IPS-20b (cell line): ENCODE measurements at regions not wholly inside any gene's neighbourhood (a gene's known extent, or its start where the extent isn't known, plus 50 kb on each side); places are given as distances from the start of the nearest gene placed in this dataset.
"Not testable (repeated sequence)": the region's sequence is repeated elsewhere in the genome, so short reads cannot be mapped to it uniquely, and the experiment has no call there.

ENCODE experiments used
- H3K27ac ChIP-seq: one replicate; pipeline ENCODE4 v1.5.1; 2013; ENCODE audit warnings: low read length
- H3K27me3 ChIP-seq: 2 replicates; pipeline ENCODE4 v1.6.1; 2013; ENCODE audit warnings: mild to moderate bottlenecking, low read length, inconsistent platforms; ENCODE audit not compliant: insufficient read depth
- H3K36me3 ChIP-seq: 2 replicates; pipeline ENCODE4 v1.6.1; 2013; ENCODE audit warnings: low read depth, mild to moderate bottlenecking, inconsistent platforms, low read length, moderate library complexity; ENCODE audit not compliant: insufficient read depth
- H3K4me1 ChIP-seq: 2 replicates; pipeline ENCODE4 v1.6.1; 2013; ENCODE audit warnings: mild to moderate bottlenecking, control low read depth, inconsistent platforms, low read length, moderate library complexity; ENCODE audit not compliant: insufficient read depth
- H3K4me3 ChIP-seq: 2 replicates; pipeline ENCODE4 v1.5.1; 2013; ENCODE audit warnings: mild to moderate bottlenecking, low read length, inconsistent platforms
- H3K9ac ChIP-seq: 2 replicates; pipeline ENCODE4 v1.6.1; 2013; ENCODE audit warnings: low read depth, mild to moderate bottlenecking, inconsistent platforms, low read length, moderate library complexity
- H3K9me3 ChIP-seq: 2 replicates; pipeline ENCODE4 v1.6.1; 2013; ENCODE audit warnings: mild to moderate bottlenecking, low read depth, low read length, inconsistent platforms; ENCODE audit not compliant: insufficient read depth

GRCh38 chr2:215861607-215862350 lies 151.6 kb downstream of the MREG start:
- no peaks in the 10 kb centered on the region for H3K36me3 ChIP-seq
- H3K4me3 ChIP-seq: no peak overlapping the region
- H3K27me3 ChIP-seq: no peaks in the 10 kb centered on the region
- H3K4me1 ChIP-seq: no peaks in the 10 kb centered on the region
- H3K27ac ChIP-seq: no peak overlapping the region
- H3K9ac ChIP-seq: no peak overlapping the region
- H3K9me3 ChIP-seq: no peaks in the 10 kb centered on the region

- Histone ChIP-seq H3K4me3 (no peak overlapping the region), H3K9ac (no peak overlapping the region), H3K27me3 (no peaks in the 10 kb centered on the region), H3K4me1 (no peaks in the 10 kb centered on the region; the same call in 1 of the 2 replicates), H3K36me3 (no peaks in the 10 kb centered on the region), H3K27ac (no peak overlapping the region), H3K9me3 (peaks cover 7% of the 10 kb centered on the region)
These were observed 157.3 kb downstream of the MREG start for GRCh38 chr2:215856080-215856479.

GRCh38 chr2:215855308-215855707 lies 158.0 kb downstream of the MREG start:
- not testable (repeated sequence) for H3K9me3 ChIP-seq

GRCh38 chr2:215854008-215854407 lies 159.3 kb downstream of the MREG start:
- Histone ChIP-seq H3K36me3 (no peaks in the 10 kb centered on the region), H3K9ac (no peak overlapping the region), H3K4me1 (no peaks in the 10 kb centered on the region; the same call in 1 of the 2 replicates), H3K9me3 (peaks cover 7% of the 10 kb centered on the region), H3K4me3 (no peak overlapping the region), H3K27me3 (no peaks in the 10 kb centered on the region), H3K27ac (no peak overlapping the region)

More at GRCh38 chr2:215855308-215855707, 158.0 kb downstream of the MREG start:
- H3K27me3 ChIP-seq, H3K36me3 ChIP-seq, H3K9ac ChIP-seq, H3K27ac ChIP-seq, H3K4me1 ChIP-seq, H3K4me3 ChIP-seq: not testable (repeated sequence)

GRCh38 chr2:215851696-215852095 lies 161.7 kb downstream of the MREG start:
- Histone ChIP-seq H3K9me3 (peaks cover 7% of the 10 kb centered on the region), H3K36me3 (no peaks in the 10 kb centered on the region), H3K27me3 (no peaks in the 10 kb centered on the region), H3K27ac (no peak overlapping the region), H3K4me1 (peaks cover 4% of the 10 kb centered on the region; the same call in 1 of the 2 replicates), H3K4me3 (no peak overlapping the region), H3K9ac (no peak overlapping the region)

- H3K27ac ChIP-seq: no peak overlapping the region
- H3K36me3 ChIP-seq: no peaks in the 10 kb centered on the region
- peaks cover 7% of the 10 kb centered on the region for H3K9me3 ChIP-seq
- H3K9ac ChIP-seq: no peak overlapping the region
- no peak overlapping the region for H3K4me3 ChIP-seq
- H3K27me3 ChIP-seq: no peaks in the 10 kb centered on the region
- peaks cover 4% of the 10 kb centered on the region; the same call in 1 of the 2 replicates for H3K4me1 ChIP-seq
These were observed 162.3 kb downstream of the MREG start for GRCh38 chr2:215851082-215851481.

GRCh38 chr2:215850380-215850779 lies 163.0 kb downstream of the MREG start:
- H3K4me1 ChIP-seq: peaks cover 4% of the 10 kb centered on the region; the same call in 1 of the 2 replicates
- H3K4me3 ChIP-seq: no peak overlapping the region
- no peaks in the 10 kb centered on the region for H3K27me3 ChIP-seq
- no peak overlapping the region for H3K9ac ChIP-seq
- H3K36me3 ChIP-seq: no peaks in the 10 kb centered on the region
- no peak overlapping the region for H3K27ac ChIP-seq
- peaks cover 7% of the 10 kb centered on the region for H3K9me3 ChIP-seq

GRCh38 chr2:215849771-215850170 lies 163.6 kb downstream of the MREG start:
- H3K9ac ChIP-seq: no peak overlapping the region
- no peak overlapping the region for H3K4me3 ChIP-seq
- no peaks in the 10 kb centered on the region for H3K27me3 ChIP-seq
- peaks cover 7% of the 10 kb centered on the region for H3K9me3 ChIP-seq
- H3K36me3 ChIP-seq: no peaks in the 10 kb centered on the region
- peaks cover 4% of the 10 kb centered on the region; the same call in 1 of the 2 replicates for H3K4me1 ChIP-seq
- H3K27ac ChIP-seq: no peak overlapping the region

GRCh38 chr2:215848698-215849097 lies 164.7 kb downstream of the MREG start:
- Histone ChIP-seq H3K9me3 (peaks cover 3% of the 10 kb centered on the region; the same call in 1 of the 2 replicates), H3K36me3 (no peaks in the 10 kb centered on the region), H3K27ac (no peak overlapping the region)

GRCh38 chr2:215848146-215848545 lies 165.2 kb downstream of the MREG start:
- Histone ChIP-seq H3K9ac (no peak overlapping the region), H3K36me3 (no peaks in the 10 kb centered on the region), H3K27ac (no peak overlapping the region), H3K27me3 (no peaks in the 10 kb centered on the region), H3K9me3 (no peaks in the 10 kb centered on the region), H3K4me1 (peaks cover 4% of the 10 kb centered on the region; the same call in 1 of the 2 replicates), H3K4me3 (no peak overlapping the region)

More at GRCh38 chr2:215848698-215849097, 164.7 kb downstream of the MREG start:
- no peaks in the 10 kb centered on the region for H3K27me3 ChIP-seq
- H3K4me1 ChIP-seq: peaks cover 4% of the 10 kb centered on the region; the same call in 1 of the 2 replicates
- no peak overlapping the region for H3K4me3 ChIP-seq
- H3K9ac ChIP-seq: no peak overlapping the region

GRCh38 chr2:215847718-215848117 lies 165.6 kb downstream of the MREG start:
- Histone ChIP-seq H3K4me1 (peaks cover 4% of the 10 kb centered on the region; the same call in 1 of the 2 replicates), H3K27ac (no peak overlapping the region), H3K27me3 (no peaks in the 10 kb centered on the region)

GRCh38 chr2:215847056-215847455 lies 166.3 kb downstream of the MREG start:
- Histone ChIP-seq H3K27me3 (no peaks in the 10 kb centered on the region), H3K9ac (no peak overlapping the region), H3K9me3 (no peaks in the 10 kb centered on the region), H3K36me3 (no peaks in the 10 kb centered on the region), H3K4me3 (no peak overlapping the region), H3K27ac (no peak overlapping the region), H3K4me1 (peaks cover 4% of the 10 kb centered on the region; the same call in 1 of the 2 replicates)

More at GRCh38 chr2:215847718-215848117, 165.6 kb downstream of the MREG start:
- H3K36me3 ChIP-seq: no peaks in the 10 kb centered on the region
- no peaks in the 10 kb centered on the region for H3K9me3 ChIP-seq
- H3K9ac ChIP-seq: no peak overlapping the region
- no peak overlapping the region for H3K4me3 ChIP-seq
